Psoas muscle (tissue), 7 donors: ENCODE measurements at regions not wholly inside any gene's neighbourhood (a gene's known extent, or its start where the extent isn't known, plus 50 kb on each side); places are given as distances from the start of the nearest gene placed in this dataset.
A peak's percentile ranks its signal among the peaks of the same experiment; 100 is the strongest.

Experiments used
- ATAC-seq, 4 donors: fragments of 200-7000 bp; cut with Tn5 transposase; one replicate each; pipeline ENCODE4 v1.9.1; 2020; ENCODE audit warnings: moderate library complexity in 3 of 4, mild to moderate bottlenecking in 2 of 4
- DNase-seq, 2 donors: peaks; one replicate each; pipeline ENCODE4 v3.0.0-alpha.2; 2020
- H3K27ac ChIP-seq: fragments of 200-600 bp; one replicate; pipeline ENCODE4 v1.8.0; 2022
- H3K27me3 ChIP-seq, 3 donors: fragments of 200-600 bp in 1 of 3; one replicate each; pipeline versions ENCODE4 v1.6.1 to v1.8.0; 2013 to 2022; ENCODE audit warnings: low read length in 2 of 3, mild to moderate bottlenecking in 2 of 3, moderate library complexity in 1 of 3; ENCODE audit not compliant: insufficient read depth in 3 of 3
- H3K36me3 ChIP-seq, 2 donors: fragments of 200-600 bp in 1 of 2; one replicate each; pipeline versions ENCODE4 v1.6.1 to v1.8.0; 2013 to 2022; ENCODE audit warnings: low read depth in 1 of 2, mild to moderate bottlenecking in 1 of 2, moderate library complexity in 1 of 2; ENCODE audit not compliant: insufficient read depth in 1 of 2
- H3K4me1 ChIP-seq: fragments of 200-600 bp; one replicate; pipeline ENCODE4 v1.8.0; 2022
- H3K4me3 ChIP-seq: fragments of 200-600 bp; one replicate; pipeline ENCODE4 v1.8.0; 2022; ENCODE audit warnings: mild to moderate bottlenecking
- H3K9me3 ChIP-seq: fragments of 200-600 bp; one replicate; pipeline ENCODE4 v1.8.0; 2022
- CTCF ChIP-seq: fragments of 200-600 bp; IDR thresholded peaks from one replicate; pipeline ENCODE4 v1.8.0; 2022; ENCODE audit warnings: antibody characterized with exemption
- WGBS, 3 donors: extraction: QIAGEN DNeasy Blood & Tissue Kit; methylation state at CpG; one replicate each; pipeline versions ENCODE4 v1.1.6 to v1.1.7; 2013; 5-methylcytosine and 5-hydroxymethylcytosine counted together
- intact Hi-C, 2 donors: fragments of 100-400 bp; cut with DNase I; formaldehyde crosslinking; loops; one replicate each; pipeline versions ENCODE4 v1.11.0 to v1.14.2; 2022
- donor health status: healthy with polysubstance abuse.
- donor health status: DM: no; HTN: no; CAD: no; lungs with moderate emphysema.
- donor health status: Bipolar disorder and iron deficiency.
- donor health status: healthy.
- donor health status: DM: yes; HTN: yes; CAD: no.
- donor health status: DM: no; HTN: no; CAD: no.
- donor health status: DM: yes; HTN: yes; CAD: no.

GRCh38 chr15:59924096-59924495 lies 80.0 kb upstream of the FOXB1 start:
- Histone ChIP-seq H3K4me1 (no peaks in the 10 kb centered on the region), H3K27ac (no peak overlapping the region), H3K4me3 (no peak overlapping the region), H3K27me3 (peaks cover 2 to 18% (median 6%) of the 10 kb centered on the region in 3 donors), H3K36me3 (no peaks in the 10 kb centered on the region), H3K9me3 (no peaks in the 10 kb centered on the region)
- TF ChIP-seq CTCF = no peak
- ATAC-seq = no peak
- DNase-seq = no peak
- 26 to 39% (median 34%) methylated on average over 6 of the region's 6 CpGs for WGBS, 3 donors
- intact Hi-C loops = loop anchor here in 1 of 2 donors (10.0 kb wide), 1 partner anchor 61 kb away; no protein-coding TSS in a partner anchor

- TF ChIP-seq CTCF = no peak
- no peak for ATAC-seq
- WGBS, 3 donors = 82 to 83% (median 82%) methylated on average over 4 of the region's 4 CpGs
- Histone ChIP-seq H3K27me3 (peaks cover 2 to 18% (median 3%) of the 10 kb centered on the region in 3 donors), H3K36me3 (no peaks in the 10 kb centered on the region), H3K27ac (no peak overlapping the region), H3K4me3 (no peak overlapping the region), H3K4me1 (no peaks in the 10 kb centered on the region), H3K9me3 (no peaks in the 10 kb centered on the region)
- DNase-seq = no peak
- intact Hi-C loops = loop anchor here in 1 of 2 donors (10.0 kb wide), 1 partner anchor 61 kb away; no protein-coding TSS in a partner anchor
Measured at GRCh38 chr15:59923508-59923907, 80.6 kb upstream of the FOXB1 start.

DNA sequence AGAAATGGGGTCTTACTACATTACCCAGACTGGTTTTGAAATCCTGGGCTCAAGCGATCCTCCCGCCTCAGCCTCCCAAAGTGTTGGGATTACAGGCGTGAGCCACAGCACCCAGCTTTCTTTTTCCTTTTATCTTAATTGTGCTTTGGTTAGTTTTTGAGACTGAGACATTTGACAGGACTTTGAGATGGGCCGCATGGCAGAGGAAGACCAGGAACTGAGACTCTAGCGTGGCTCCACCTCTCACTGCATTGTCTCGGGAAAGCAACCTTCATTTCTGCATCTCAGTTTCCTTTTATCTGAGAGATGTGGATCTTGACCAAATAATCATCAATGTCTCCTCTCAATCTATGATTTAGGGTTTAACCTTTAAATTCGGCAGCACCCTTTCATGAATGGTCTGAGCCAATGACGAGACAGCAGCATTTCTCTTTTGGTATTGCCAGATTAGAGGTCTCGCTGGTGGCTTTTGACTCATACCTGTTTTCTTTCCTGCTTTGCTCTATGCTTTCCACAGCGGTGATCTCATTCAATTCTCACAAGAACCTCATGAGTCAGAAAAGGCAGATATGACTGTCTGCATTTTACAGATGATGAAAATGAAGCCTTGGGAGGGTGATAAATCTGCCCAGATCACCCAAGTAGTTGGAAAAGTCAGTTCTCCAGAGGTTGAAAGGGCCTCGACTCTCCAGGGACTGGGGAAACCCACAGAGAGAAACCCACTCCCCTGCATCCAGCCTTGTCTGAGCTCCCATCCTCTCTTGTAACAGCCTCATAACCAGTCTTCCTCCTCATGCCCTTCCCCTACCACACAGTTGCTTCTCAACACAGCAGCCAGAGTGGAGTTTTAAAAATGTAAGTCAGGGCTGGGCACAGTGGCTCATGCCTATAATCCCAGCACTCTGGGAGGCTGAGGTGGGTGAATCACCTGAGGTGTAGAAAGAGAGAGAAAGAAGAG lies 84.8 kb upstream of the FOXB1 start:
- H3K4me3 ChIP-seq = no peak overlapping the region
- H3K4me1 ChIP-seq = no peaks in the 10 kb centered on the region
- no peak for ATAC-seq
- no peak overlapping the region for H3K27ac ChIP-seq
- no peak for DNase-seq
- peaks cover 0 to 5% (median 2%) of the 10 kb centered on the region in 3 donors for H3K27me3 ChIP-seq
- no peak for TF ChIP-seq CTCF
- H3K36me3 ChIP-seq = no peaks in the 10 kb centered on the region
- intact Hi-C loops = no loop called here
- H3K9me3 ChIP-seq = no peaks in the 10 kb centered on the region
- WGBS, 3 donors = 82 to 84% (median 83%) methylated on average over 11 of the region's 11 CpGs

- Histone ChIP-seq H3K4me1 (no peaks in the 10 kb centered on the region), H3K4me3 (no peak overlapping the region), H3K9me3 (no peaks in the 10 kb centered on the region), H3K27ac (no peak overlapping the region), H3K36me3 (no peaks in the 10 kb centered on the region), H3K27me3 (peaks cover 0 to 2% (median 2%) of the 10 kb centered on the region in 3 donors)
- peak in 1 of 2 donors; percentile 14 for DNase-seq
- WGBS, 3 donors = 37 to 38% (median 37%) methylated on average over 10 of the region's 10 CpGs
- intact Hi-C loops = loop anchor here in 1 of 2 donors (2.0 kb wide), 1 partner anchor 409 kb away; no protein-coding TSS in a partner anchor
- peak in 3 of 4 donors; percentile 59 to 65 (median 60) for ATAC-seq
- peak; percentile 31 for TF ChIP-seq CTCF
Measured at GRCh38 chr15:59917504-59918157, 86.5 kb upstream of the FOXB1 start.
